SK-N-MC (cell line): ENCODE measurements at regions not wholly inside any gene's neighbourhood (a gene's known extent, or its start where the extent isn't known, plus 50 kb on each side); places are given as distances from the start of the nearest gene placed in this dataset.

ENCODE experiments used
- EZH2 ChIP-seq: fragments of 200-600 bp; sonication (generic); IDR thresholded peaks from one replicate; pipeline ENCODE4 v1.6.1; 2017; ENCODE audit warnings: antibody characterized with exemption
- FOXP2 ChIP-seq: optimal IDR thresholded peaks from 2 replicates; pipeline ENCODE3; 2011; ENCODE audit warnings: mild to moderate bottlenecking, moderate library complexity; ENCODE audit not compliant: insufficient read depth; ENCODE audit errors: extremely low read length, control extremely low read depth
- POLR2AphosphoS5 ChIP-seq: IDR thresholded peaks from 2 replicates; pipeline ENCODE4 v1.6.1; 2012; ENCODE audit warnings: mild to moderate bottlenecking, low read depth, low read length, borderline replicate concordance

GRCh38 chr12:24023081-24023480, 73.6 kb upstream of the SOX5 start:
- TF ChIP-seq EZH2: no peak
- TF ChIP-seq POLR2AphosphoS5: no peak
- no peak for TF ChIP-seq FOXP2
